Stimulated activated naive CD8-positive, alpha-beta T cell treated with anti-CD3 and anti-CD28 coated beads, Interleukin-15, Interleukin-2, amounts not matched to agents 100 ng/mL and 50 ng/mL, for 24 hours (primary cell): ENCODE measurements at regions not wholly inside any gene's neighbourhood (a gene's known extent, or its start where the extent isn't known, plus 50 kb on each side); places are given as distances from the start of the nearest gene placed in this dataset.
"Not testable (repeated sequence)": the region's sequence is repeated elsewhere in the genome, so short reads cannot be mapped to it uniquely, and the experiment has no call there.

Experiments used
- H3K27ac Mint-ChIP-seq: one replicate; pipeline ENCODE4 v1.8.0; 2021; ENCODE audit warnings: mild to moderate bottlenecking, mixed read lengths
- H3K27me3 Mint-ChIP-seq: one replicate; pipeline ENCODE4 v1.8.0; 2021; ENCODE audit warnings: mixed read lengths
- H3K36me3 Mint-ChIP-seq: one replicate; pipeline ENCODE4 v1.8.0; 2021; ENCODE audit warnings: low read depth, mixed read lengths
- H3K4me1 Mint-ChIP-seq: one replicate; pipeline ENCODE4 v1.8.0; 2021; ENCODE audit warnings: low read depth, mixed read lengths
- H3K4me3 Mint-ChIP-seq: one replicate; pipeline ENCODE4 v1.8.0; 2021; ENCODE audit warnings: mild to moderate bottlenecking, mixed read lengths
- H3K9me3 Mint-ChIP-seq: one replicate; pipeline ENCODE4 v1.8.0; 2021; ENCODE audit warnings: mixed read lengths

- Mint-ChIP-seq H3K4me1 (no peaks in the 10 kb centered on the region), H3K27ac (no peak overlapping the region), H3K9me3 (no peaks in the 10 kb centered on the region), H3K4me3 (no peak overlapping the region), H3K36me3 (no peaks in the 10 kb centered on the region), H3K27me3 (no peaks in the 10 kb centered on the region)
Observed at GRCh38 chr13:70784207-70784989, 676.1 kb upstream of the KLHL1 start.

GRCh38 chr13:70769817-70770216 lies 661.6 kb upstream of the KLHL1 start:
- H3K4me3 Mint-ChIP-seq = no peak overlapping the region

GRCh38 chr13:70758932-70759331 lies 650.7 kb upstream of the KLHL1 start:
- Mint-ChIP-seq H3K36me3 (no peaks in the 10 kb centered on the region), H3K4me1 (no peaks in the 10 kb centered on the region), H3K27ac (no peak overlapping the region), H3K27me3 (no peaks in the 10 kb centered on the region), H3K9me3 (no peaks in the 10 kb centered on the region), H3K4me3 (no peak overlapping the region)

More at GRCh38 chr13:70769817-70770216, 661.6 kb upstream of the KLHL1 start:
- no peak overlapping the region for H3K27ac Mint-ChIP-seq
- H3K9me3 Mint-ChIP-seq = no peaks in the 10 kb centered on the region
- no peaks in the 10 kb centered on the region for H3K4me1 Mint-ChIP-seq
- H3K36me3 Mint-ChIP-seq = no peaks in the 10 kb centered on the region
- H3K27me3 Mint-ChIP-seq = no peaks in the 10 kb centered on the region

GRCh38 chr13:70756088-70756487 lies 647.8 kb upstream of the KLHL1 start:
- H3K4me3 Mint-ChIP-seq = no peak overlapping the region
- no peak overlapping the region for H3K27ac Mint-ChIP-seq
- peaks cover 6% of the 10 kb centered on the region for H3K9me3 Mint-ChIP-seq
- H3K27me3 Mint-ChIP-seq = no peaks in the 10 kb centered on the region
- H3K36me3 Mint-ChIP-seq = no peaks in the 10 kb centered on the region
- H3K4me1 Mint-ChIP-seq = no peaks in the 10 kb centered on the region

- Mint-ChIP-seq H3K36me3 (no peaks in the 10 kb centered on the region), H3K27me3 (no peaks in the 10 kb centered on the region), H3K27ac (no peak overlapping the region), H3K9me3 (peaks cover 6% of the 10 kb centered on the region), H3K4me1 (no peaks in the 10 kb centered on the region), H3K4me3 (no peak overlapping the region)
Observed at GRCh38 chr13:70755456-70755855, 647.2 kb upstream of the KLHL1 start.

- H3K9me3 Mint-ChIP-seq = peaks cover 12% of the 10 kb centered on the region
- no peak overlapping the region for H3K27ac Mint-ChIP-seq
- H3K36me3 Mint-ChIP-seq = no peaks in the 10 kb centered on the region
- no peaks in the 10 kb centered on the region for H3K27me3 Mint-ChIP-seq
- H3K4me1 Mint-ChIP-seq = no peaks in the 10 kb centered on the region
- H3K4me3 Mint-ChIP-seq = no peak overlapping the region
Observed at GRCh38 chr13:70747262-70747661, 639.0 kb upstream of the KLHL1 start.

- not testable (repeated sequence) for H3K9me3 Mint-ChIP-seq, H3K27ac Mint-ChIP-seq, H3K36me3 Mint-ChIP-seq, H3K4me3 Mint-ChIP-seq, H3K27me3 Mint-ChIP-seq, H3K4me1 Mint-ChIP-seq
Observed at GRCh38 chr13:70746469-70746868, 638.2 kb upstream of the KLHL1 start.

GRCh38 chr13:70736622-70737317 lies 628.5 kb upstream of the KLHL1 start:
- Mint-ChIP-seq H3K36me3 (no peaks in the 10 kb centered on the region), H3K27me3 (no peaks in the 10 kb centered on the region), H3K4me1 (no peaks in the 10 kb centered on the region), H3K9me3 (peaks cover 3% of the 10 kb centered on the region), H3K4me3 (no peak overlapping the region), H3K27ac (no peak overlapping the region)

GRCh38 chr13:70732611-70733010 lies 624.4 kb upstream of the KLHL1 start:
- H3K27ac Mint-ChIP-seq = no peak overlapping the region
- peaks cover 4% of the 10 kb centered on the region for H3K9me3 Mint-ChIP-seq
- H3K4me3 Mint-ChIP-seq = no peak overlapping the region
- H3K27me3 Mint-ChIP-seq = no peaks in the 10 kb centered on the region
- H3K4me1 Mint-ChIP-seq = no peaks in the 10 kb centered on the region
- no peaks in the 10 kb centered on the region for H3K36me3 Mint-ChIP-seq

- Mint-ChIP-seq H3K9me3 (peaks cover 4% of the 10 kb centered on the region), H3K27me3 (no peaks in the 10 kb centered on the region), H3K36me3 (no peaks in the 10 kb centered on the region), H3K4me1 (no peaks in the 10 kb centered on the region), H3K4me3 (no peak overlapping the region), H3K27ac (no peak overlapping the region)
Observed at GRCh38 chr13:70729369-70729768, 621.1 kb upstream of the KLHL1 start.

- Mint-ChIP-seq H3K27me3 (no peaks in the 10 kb centered on the region), H3K27ac (no peak overlapping the region), H3K4me1 (no peaks in the 10 kb centered on the region), H3K4me3 (no peak overlapping the region), H3K36me3 (no peaks in the 10 kb centered on the region), H3K9me3 (no peaks in the 10 kb centered on the region)
Observed at GRCh38 chr13:70723732-70724131, 615.5 kb upstream of the KLHL1 start.

GRCh38 chr13:70720386-70720785 lies 612.1 kb upstream of the KLHL1 start:
- Mint-ChIP-seq H3K9me3 (peaks cover 2% of the 10 kb centered on the region), H3K4me1 (no peaks in the 10 kb centered on the region), H3K27me3 (no peaks in the 10 kb centered on the region), H3K27ac (no peak overlapping the region), H3K36me3 (no peaks in the 10 kb centered on the region), H3K4me3 (no peak overlapping the region)

GRCh38 chr13:70714993-70715392 lies 606.7 kb upstream of the KLHL1 start:
- Mint-ChIP-seq H3K9me3 (peaks cover 9% of the 10 kb centered on the region), H3K36me3 (no peaks in the 10 kb centered on the region), H3K4me1 (no peaks in the 10 kb centered on the region), H3K4me3 (no peak overlapping the region), H3K27ac (no peak overlapping the region), H3K27me3 (no peaks in the 10 kb centered on the region)

- Mint-ChIP-seq H3K4me3 (no peak overlapping the region), H3K36me3 (no peaks in the 10 kb centered on the region), H3K27ac (no peak overlapping the region), H3K27me3 (no peaks in the 10 kb centered on the region), H3K9me3 (peaks cover 3% of the 10 kb centered on the region), H3K4me1 (no peaks in the 10 kb centered on the region)
Observed at GRCh38 chr13:70708775-70709174, 600.5 kb upstream of the KLHL1 start.

- H3K27me3 Mint-ChIP-seq = no peaks in the 10 kb centered on the region
- H3K4me3 Mint-ChIP-seq = no peak overlapping the region
- no peak overlapping the region for H3K27ac Mint-ChIP-seq
- no peaks in the 10 kb centered on the region for H3K36me3 Mint-ChIP-seq
- H3K4me1 Mint-ChIP-seq = no peaks in the 10 kb centered on the region
- no peaks in the 10 kb centered on the region for H3K9me3 Mint-ChIP-seq
Observed at GRCh38 chr13:70703755-70704154, 595.5 kb upstream of the KLHL1 start.
